GM12872 (cell line): ENCODE measurements at regions not wholly inside any gene's neighbourhood (a gene's known extent, or its start where the extent isn't known, plus 50 kb on each side); places are given as distances from the start of the nearest gene placed in this dataset.

Experiments
- CTCF ChIP-seq: IDR thresholded peaks from 3 replicates; pipeline ENCODE4 v1.5.1; 2011; ENCODE audit warnings: low read depth, mild to moderate bottlenecking, low read length, moderate library complexity; ENCODE audit not compliant: insufficient read depth

- no peak for TF ChIP-seq CTCF
These were observed 69.6 kb downstream of the GSC start for GRCh38 chr14:94700336-94700735.

GRCh38 chr14:94699831-94700230 lies 70.1 kb downstream of the GSC start:
- no peak for TF ChIP-seq CTCF

GRCh38 chr14:94697773-94698556 lies 71.9 kb downstream of the GSC start:
- TF ChIP-seq CTCF: no peak

GRCh38 chr14:94696518-94696917 lies 73.4 kb downstream of the GSC start:
- no peak for TF ChIP-seq CTCF

- no peak for TF ChIP-seq CTCF
These were observed 74.7 kb downstream of the GSC start for GRCh38 chr14:94695231-94695630.

GRCh38 chr14:94691660-94692034 lies 78.3 kb downstream of the GSC start:
- no peak for TF ChIP-seq CTCF

GRCh38 chr14:94690896-94691659 lies 78.8 kb downstream of the GSC start:
- TF ChIP-seq CTCF: no peak
